Neural progenitor cell (in vitro differentiated cells): ENCODE measurements at regions not wholly inside any gene's neighbourhood (a gene's known extent, or its start where the extent isn't known, plus 50 kb on each side); places are given as distances from the start of the nearest gene placed in this dataset.

ENCODE experiments used
- DNase-seq: peaks from one replicate; pipeline ENCODE4 v3.0.0-alpha.2; 2016; ENCODE audit warnings: low spot score
- H2AFZ ChIP-seq: fragments of 200-600 bp; sonication (generic); replicated peaks from 2 replicates; pipeline ENCODE4 v1.6.1; 2016; ENCODE audit warnings: antibody characterized with exemption
- H3F3A ChIP-seq: fragments of 200-600 bp; sonication (generic); 2 replicates; pipeline ENCODE4 v1.6.1; 2016; ENCODE audit warnings: antibody characterized with exemption, low read depth
- H3K27ac ChIP-seq: fragments of 200-600 bp; sonication (generic); 2 replicates; pipeline ENCODE4 v1.5.1; 2016; ENCODE audit warnings: mild to moderate bottlenecking
- H3K27me3 ChIP-seq: fragments of 200-600 bp; sonication (generic); 2 replicates; pipeline ENCODE4 v1.6.1; 2016; ENCODE audit warnings: mild to moderate bottlenecking, moderate library complexity
- H3K36me3 ChIP-seq: fragments of 200-600 bp; sonication (generic); 2 replicates; pipeline ENCODE4 v1.5.1; 2016
- H3K4me1 ChIP-seq: fragments of 200-600 bp; sonication (generic); 2 replicates; pipeline ENCODE4 v1.6.1; 2016; ENCODE audit warnings: mixed run types
- H3K4me2 ChIP-seq: fragments of 200-600 bp; sonication (generic); 2 replicates; pipeline ENCODE4 v1.6.1; 2016
- H3K4me3 ChIP-seq: fragments of 200-600 bp; sonication (generic); 2 replicates; pipeline ENCODE4 v1.5.1; 2016
- H3K79me2 ChIP-seq: fragments of 200-600 bp; sonication (generic); 2 replicates; pipeline ENCODE4 v1.6.1; 2016; ENCODE audit warnings: low read depth
- H3K9ac ChIP-seq: fragments of 200-600 bp; sonication (generic); 2 replicates; pipeline ENCODE4 v1.6.1; 2016
- H3K9me3 ChIP-seq: fragments of 200-600 bp; sonication (generic); 2 replicates; pipeline ENCODE4 v1.5.1; 2016; ENCODE audit warnings: low read depth
- H4K20me1 ChIP-seq: fragments of 200-600 bp; sonication (generic); 2 replicates; pipeline ENCODE4 v1.6.1; 2016; ENCODE audit warnings: low read depth
- H3K27ac Mint-ChIP-seq: 3 replicates; pipeline ENCODE4 v1.8.0; 2021; ENCODE audit warnings: mixed read lengths
- H3K27me3 Mint-ChIP-seq: 2 replicates; pipeline ENCODE4 v1.8.0; 2022; ENCODE audit warnings: low read depth, mild to moderate bottlenecking, inconsistent platforms, moderate library complexity, mixed read lengths; ENCODE audit not compliant: insufficient read depth
- H3K36me3 Mint-ChIP-seq: 3 replicates; pipeline ENCODE4 v1.8.0; 2021; ENCODE audit warnings: mixed read lengths
- H3K4me1 Mint-ChIP-seq: 3 replicates; pipeline ENCODE4 v1.8.0; 2021; ENCODE audit warnings: mixed read lengths
- H3K4me3 Mint-ChIP-seq: 3 replicates; pipeline ENCODE4 v1.8.0; 2021; ENCODE audit warnings: mild to moderate bottlenecking, moderate library complexity, mixed read lengths
- H3K9me3 Mint-ChIP-seq: 3 replicates; pipeline ENCODE4 v1.8.0; 2020; ENCODE audit warnings: mixed read lengths
- EZH2 ChIP-seq: fragments of 200-600 bp; sonication (generic); IDR thresholded peaks from 2 replicates; pipeline ENCODE4 v1.6.1; 2017; ENCODE audit warnings: antibody characterized with exemption, mild to moderate bottlenecking, moderate library complexity
- EZH2phosphoT487 ChIP-seq: fragments of 200-600 bp; sonication (generic); IDR thresholded peaks from 2 replicates; pipeline ENCODE4 v1.6.1; 2017; ENCODE audit warnings: antibody characterized with exemption
- TF ChIP-seq, protein P1 (sequence below): fragments of 200-600 bp; sonication (generic); IDR thresholded peaks from 2 replicates; pipeline ENCODE4 v1.5.1; 2017; ENCODE audit warnings: antibody characterized with exemption, mild to moderate bottlenecking

DNA sequence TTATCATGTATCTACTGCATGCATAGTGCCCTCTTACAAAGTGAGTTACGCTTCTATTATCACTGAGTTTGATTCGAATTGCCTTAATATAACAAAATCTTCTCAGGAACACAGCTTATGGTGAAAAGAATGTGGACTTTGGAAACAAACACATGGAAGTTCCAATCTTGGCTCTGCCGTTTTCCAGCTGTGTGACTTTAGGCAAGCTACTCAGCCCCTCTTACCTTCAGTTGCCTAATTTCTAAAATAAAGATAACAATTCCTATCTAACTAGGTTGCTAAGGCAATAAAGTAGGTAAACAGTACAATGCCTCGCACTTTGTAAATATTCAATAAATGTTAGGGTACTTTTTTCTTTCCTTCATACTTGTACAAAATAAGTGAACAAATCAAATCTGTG lies 104.0 kb upstream of the GRIA3 start:
- no peak for DNase-seq
- H3K4me3 ChIP-seq: no peak overlapping the region

DNA sequence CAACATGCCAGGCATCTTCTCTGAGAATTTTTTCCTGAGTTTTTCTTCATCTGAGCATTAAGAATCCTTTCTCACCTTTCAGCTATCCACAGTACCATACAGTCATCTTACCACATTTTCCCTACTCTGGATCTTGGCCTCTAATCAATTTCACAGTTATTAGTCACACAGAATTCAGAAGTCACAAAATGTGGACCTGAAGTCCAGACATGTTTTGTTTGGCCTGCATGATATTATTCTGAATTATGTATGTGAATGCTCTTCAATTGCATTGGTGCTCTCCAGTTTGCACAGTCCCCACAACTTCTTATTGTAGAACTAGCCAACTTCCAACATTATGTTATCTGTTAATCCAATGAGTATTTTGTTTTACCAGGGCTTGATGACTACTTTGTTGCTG lies 102.3 kb upstream of the GRIA3 start:
- H3K36me3 ChIP-seq: no peaks in the 10 kb centered on the region
- H2AFZ ChIP-seq: no peak overlapping the region
- H3K27ac ChIP-seq: no peak overlapping the region
- no peaks in the 10 kb centered on the region for H3K79me2 ChIP-seq
- Mint-ChIP-seq H3K4me3 (no peak overlapping the region), H3K27me3 (no peaks in the 10 kb centered on the region), H3K27ac (no peak overlapping the region), H3K36me3 (no peaks in the 10 kb centered on the region), H3K4me1 (peaks cover 11% of the 10 kb centered on the region), H3K9me3 (no peaks in the 10 kb centered on the region)
- H3K9ac ChIP-seq: no peak overlapping the region
- H3K4me1 ChIP-seq: no peaks in the 10 kb centered on the region
- no peak for DNase-seq
- no peaks in the 10 kb centered on the region for H3K9me3 ChIP-seq
- TF ChIP-seq EZH2phosphoT487 (no peak), EZH2 (no peak)
- TF ChIP-seq, protein P1, sequence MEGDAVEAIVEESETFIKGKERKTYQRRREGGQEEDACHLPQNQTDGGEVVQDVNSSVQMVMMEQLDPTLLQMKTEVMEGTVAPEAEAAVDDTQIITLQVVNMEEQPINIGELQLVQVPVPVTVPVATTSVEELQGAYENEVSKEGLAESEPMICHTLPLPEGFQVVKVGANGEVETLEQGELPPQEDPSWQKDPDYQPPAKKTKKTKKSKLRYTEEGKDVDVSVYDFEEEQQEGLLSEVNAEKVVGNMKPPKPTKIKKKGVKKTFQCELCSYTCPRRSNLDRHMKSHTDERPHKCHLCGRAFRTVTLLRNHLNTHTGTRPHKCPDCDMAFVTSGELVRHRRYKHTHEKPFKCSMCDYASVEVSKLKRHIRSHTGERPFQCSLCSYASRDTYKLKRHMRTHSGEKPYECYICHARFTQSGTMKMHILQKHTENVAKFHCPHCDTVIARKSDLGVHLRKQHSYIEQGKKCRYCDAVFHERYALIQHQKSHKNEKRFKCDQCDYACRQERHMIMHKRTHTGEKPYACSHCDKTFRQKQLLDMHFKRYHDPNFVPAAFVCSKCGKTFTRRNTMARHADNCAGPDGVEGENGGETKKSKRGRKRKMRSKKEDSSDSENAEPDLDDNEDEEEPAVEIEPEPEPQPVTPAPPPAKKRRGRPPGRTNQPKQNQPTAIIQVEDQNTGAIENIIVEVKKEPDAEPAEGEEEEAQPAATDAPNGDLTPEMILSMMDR: no peak
- H3K4me3 ChIP-seq: no peak overlapping the region
- no peak overlapping the region for H3K4me2 ChIP-seq
- no peaks in the 10 kb centered on the region for H3F3A ChIP-seq
- H3K27me3 ChIP-seq: no peaks in the 10 kb centered on the region
- H4K20me1 ChIP-seq: no peaks in the 10 kb centered on the region

More for the DNA sequence above, 104.0 kb upstream of the GRIA3 start:
- Mint-ChIP-seq H3K27me3 (no peaks in the 10 kb centered on the region), H3K9me3 (no peaks in the 10 kb centered on the region), H3K4me1 (peaks cover 11% of the 10 kb centered on the region), H3K27ac (no peak overlapping the region), H3K36me3 (no peaks in the 10 kb centered on the region), H3K4me3 (no peak overlapping the region)
- Histone ChIP-seq H3K27ac (no peak overlapping the region), H3K9ac (no peak overlapping the region), H2AFZ (no peak overlapping the region), H3K9me3 (no peaks in the 10 kb centered on the region), H3K36me3 (no peaks in the 10 kb centered on the region), H3K4me1 (no peaks in the 10 kb centered on the region), H3F3A (no peaks in the 10 kb centered on the region), H3K4me2 (no peak overlapping the region), H3K27me3 (no peaks in the 10 kb centered on the region), H3K79me2 (no peaks in the 10 kb centered on the region), H4K20me1 (no peaks in the 10 kb centered on the region)
- TF ChIP-seq, protein P1: no peak
- TF ChIP-seq EZH2 (no peak), EZH2phosphoT487 (no peak)

DNA sequence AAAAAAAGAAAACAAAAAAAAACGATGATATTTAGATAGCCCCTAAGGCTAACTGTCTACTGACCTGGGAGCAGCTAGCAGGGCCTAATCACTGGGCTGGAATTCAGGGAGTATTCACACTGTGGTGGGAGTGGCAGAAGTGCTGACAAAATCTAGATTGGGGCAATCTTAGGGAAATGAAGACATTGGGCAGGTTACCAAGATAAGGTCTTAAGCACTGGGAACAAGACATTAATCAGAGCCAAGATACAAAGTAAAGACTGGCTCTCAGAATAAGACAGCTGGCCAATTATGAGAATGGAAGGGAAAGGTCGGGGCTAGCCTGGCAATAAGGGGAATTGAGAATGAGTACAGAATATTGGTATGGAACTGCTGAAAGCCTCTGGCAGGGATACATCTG lies 100.2 kb upstream of the GRIA3 start:
- no peaks in the 10 kb centered on the region for H3F3A ChIP-seq
- H3K4me3 Mint-ChIP-seq: no peak overlapping the region
- H2AFZ ChIP-seq: no peak overlapping the region
- no peak overlapping the region for H3K4me3 ChIP-seq
- no peaks in the 10 kb centered on the region for H3K36me3 ChIP-seq
- H3K9ac ChIP-seq: no peak overlapping the region
- H3K36me3 Mint-ChIP-seq: no peaks in the 10 kb centered on the region
- H3K9me3 Mint-ChIP-seq: no peaks in the 10 kb centered on the region
- TF ChIP-seq, protein P1: no peak
- TF ChIP-seq EZH2phosphoT487: no peak
- TF ChIP-seq EZH2: no peak
- H3K79me2 ChIP-seq: no peaks in the 10 kb centered on the region
- H4K20me1 ChIP-seq: no peaks in the 10 kb centered on the region
- DNase-seq: no peak
- no peaks in the 10 kb centered on the region for H3K9me3 ChIP-seq
- H3K4me1 ChIP-seq: no peaks in the 10 kb centered on the region
- H3K27me3 ChIP-seq: no peaks in the 10 kb centered on the region
- H3K27ac ChIP-seq: no peak overlapping the region
- H3K27me3 Mint-ChIP-seq: no peaks in the 10 kb centered on the region
- H3K4me1 Mint-ChIP-seq: peaks cover 6% of the 10 kb centered on the region
- H3K27ac Mint-ChIP-seq: no peak overlapping the region
- no peak overlapping the region for H3K4me2 ChIP-seq
